ENCODE measurements at regions not wholly inside any gene's neighbourhood (a gene's known extent, or its start where the extent isn't known, plus 50 kb on each side); places are given as distances from the start of the nearest gene placed in this dataset.
"Not testable (repeated sequence)": the region's sequence is repeated elsewhere in the genome, so short reads cannot be mapped to it uniquely, and the experiment has no call there.

DNA sequence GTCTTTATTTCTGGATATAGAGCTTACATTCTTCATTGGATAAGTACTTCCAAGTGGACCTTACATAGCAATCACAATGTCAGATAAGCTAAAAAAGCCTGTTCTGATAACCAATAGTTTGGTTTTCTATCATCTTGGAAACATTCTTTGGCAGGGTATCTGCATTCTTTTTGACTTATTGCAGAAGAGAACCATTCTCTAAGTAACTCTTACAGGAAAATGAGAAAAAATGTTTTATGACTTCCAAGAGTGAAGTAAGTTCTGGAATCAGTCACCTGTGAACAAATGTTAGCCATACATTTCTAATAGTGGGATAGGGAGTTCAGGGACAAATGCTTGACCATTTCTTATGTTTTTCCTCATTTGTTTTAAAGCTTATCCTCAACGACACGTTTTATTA, 564.0 kb downstream of the CD109 start:
- DNase-seq = no peak

DNA sequence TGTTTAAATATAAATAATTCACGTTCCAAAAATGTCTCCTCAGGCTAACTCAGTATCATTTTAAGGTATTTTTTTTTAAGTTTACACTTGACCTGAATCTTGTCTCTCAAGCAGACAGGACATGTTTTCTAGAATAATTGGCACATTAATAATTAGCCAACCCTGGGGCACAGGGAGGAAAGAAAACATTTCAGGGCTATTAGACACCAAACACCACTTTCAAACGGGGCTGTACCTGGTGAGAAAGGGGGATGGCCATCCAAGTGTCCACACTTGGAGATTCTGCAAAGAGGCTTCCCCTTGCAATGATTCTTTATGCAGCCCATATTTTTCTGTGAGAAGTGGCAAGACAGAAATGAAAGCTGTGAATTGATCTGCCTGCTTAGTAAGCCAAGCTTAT, 560.8 kb downstream of the CD109 start:
- no peak for DNase-seq

DNA sequence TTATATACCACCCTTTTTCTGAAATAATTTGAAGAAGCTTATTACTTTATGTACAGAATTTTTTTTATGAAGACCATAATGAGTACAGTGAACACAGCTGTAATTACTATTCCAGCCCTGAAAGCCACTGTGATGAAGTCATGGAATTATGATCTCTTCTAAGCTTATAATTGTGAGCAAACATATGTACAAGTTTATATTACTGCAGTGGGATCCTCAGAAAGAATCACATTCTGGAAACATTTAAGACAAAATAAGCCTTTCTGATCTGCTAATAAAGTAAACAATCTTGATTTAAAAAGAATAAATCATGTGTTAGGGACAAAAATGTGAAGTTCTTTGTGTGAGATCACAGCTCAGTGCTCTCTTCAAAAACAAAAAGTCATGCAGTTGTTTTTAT, 560.4 kb downstream of the CD109 start:
- DNase-seq = no peak

DNA sequence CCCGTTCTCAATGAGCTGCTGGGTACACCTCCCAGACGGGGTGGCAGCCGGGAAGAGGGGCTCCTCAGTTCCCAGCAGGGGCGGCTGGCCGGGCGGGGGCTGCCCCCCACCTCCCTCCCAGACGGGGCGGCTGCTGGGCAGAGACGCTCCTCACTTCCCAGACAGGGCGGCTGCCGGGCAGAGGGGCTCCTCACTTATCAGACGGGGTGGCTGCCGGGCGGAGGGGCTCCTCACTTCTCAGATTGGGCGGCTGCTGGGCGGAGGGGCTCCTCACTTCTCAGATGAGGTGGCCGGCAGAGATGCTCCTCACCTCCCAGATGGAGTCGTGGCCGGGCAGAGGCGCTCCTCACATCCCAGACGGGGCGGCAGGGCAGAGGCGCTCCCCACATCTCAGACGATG, 559.0 kb downstream of the CD109 start:
- not testable (repeated sequence) for DNase-seq

DNA sequence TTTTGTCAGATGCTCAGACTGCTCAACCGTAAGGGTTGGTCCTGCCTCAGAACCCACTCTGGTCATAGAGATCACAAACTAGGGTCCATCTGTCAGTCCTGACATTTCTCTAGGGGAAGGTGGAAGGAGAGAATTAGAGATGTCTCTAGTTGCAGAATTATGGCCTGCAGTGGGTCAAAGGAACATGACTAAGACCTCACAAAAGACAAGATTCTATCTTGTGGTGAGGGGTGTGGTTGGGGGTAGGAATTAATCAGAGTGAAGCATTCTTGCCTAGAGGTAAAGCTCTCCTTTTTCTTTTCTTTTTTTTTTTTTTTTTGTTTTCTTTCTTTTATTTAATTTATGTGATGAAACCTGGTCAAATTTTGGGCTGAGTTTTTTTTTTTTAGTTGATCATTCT, 558.1 kb downstream of the CD109 start:
- not testable (repeated sequence) for DNase-seq

DNA sequence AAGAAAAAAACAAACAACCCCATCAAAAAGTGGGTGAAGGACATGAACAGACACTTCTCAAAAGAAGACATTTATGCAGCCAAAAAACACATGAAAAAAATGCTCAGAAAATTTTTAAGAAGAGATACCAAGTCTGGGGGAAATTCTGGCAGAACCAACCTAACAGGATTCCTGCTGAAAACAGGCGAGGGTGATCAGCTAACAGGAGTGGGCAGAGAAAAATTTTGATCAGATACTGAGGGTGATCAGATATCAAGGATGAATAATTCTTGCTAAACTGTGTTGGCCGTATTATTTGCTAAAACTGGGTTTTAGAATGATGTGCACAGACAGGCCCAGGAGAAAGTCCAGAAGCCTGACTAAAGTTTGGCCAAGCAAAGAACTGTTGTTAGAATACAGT, 557.3 kb downstream of the CD109 start:
- no peak for DNase-seq

DNA sequence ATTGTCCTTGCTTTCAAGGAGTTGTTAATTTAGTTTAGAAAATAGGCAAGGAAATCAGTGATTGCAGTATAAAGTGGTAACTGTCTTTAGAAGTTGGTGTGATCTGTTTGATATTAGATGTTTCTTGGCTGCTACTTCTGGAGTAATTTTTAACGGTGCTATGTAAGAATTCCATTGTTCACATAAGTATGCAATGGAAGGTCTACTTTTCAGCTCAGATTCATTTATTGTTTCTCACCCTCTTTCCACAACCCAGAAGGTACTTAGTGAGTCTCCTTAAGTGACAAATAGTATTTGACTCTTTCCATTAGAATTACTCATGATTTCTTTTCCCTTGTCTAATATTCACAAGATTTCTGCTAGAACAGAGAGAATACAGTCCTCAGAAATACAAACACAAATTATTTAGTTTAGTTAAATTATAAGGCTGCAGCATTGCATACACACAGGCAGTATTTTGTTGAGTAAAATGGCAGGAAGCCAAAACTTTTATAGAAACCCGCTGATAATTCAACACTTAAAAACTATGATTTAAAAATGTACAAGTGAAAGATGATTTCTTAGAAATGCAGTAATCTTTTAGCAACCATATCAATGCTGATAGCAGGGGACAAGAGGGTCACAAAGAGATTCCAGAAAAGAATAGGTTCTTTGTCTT, 554.3 kb downstream of the CD109 start:
- no peak for DNase-seq

DNA sequence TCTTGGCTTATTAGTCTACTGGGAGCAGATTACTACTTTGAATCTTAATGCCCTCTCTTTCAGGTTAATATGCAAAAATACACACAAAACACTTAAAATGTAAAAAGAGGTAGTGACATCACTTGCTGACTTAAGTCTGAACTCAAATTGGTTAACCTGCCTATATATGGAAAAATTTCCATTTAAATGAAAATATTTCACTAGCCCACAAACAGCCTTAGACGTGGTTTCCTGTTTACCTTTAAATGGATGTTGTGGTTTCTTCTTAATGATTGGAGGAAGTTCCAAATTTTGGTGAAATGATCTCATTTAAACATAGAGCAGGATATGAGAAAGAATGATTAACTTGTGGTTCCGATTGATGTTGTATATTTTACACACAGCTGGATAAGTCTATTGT, 553.7 kb downstream of the CD109 start:
- no peak for DNase-seq

DNA sequence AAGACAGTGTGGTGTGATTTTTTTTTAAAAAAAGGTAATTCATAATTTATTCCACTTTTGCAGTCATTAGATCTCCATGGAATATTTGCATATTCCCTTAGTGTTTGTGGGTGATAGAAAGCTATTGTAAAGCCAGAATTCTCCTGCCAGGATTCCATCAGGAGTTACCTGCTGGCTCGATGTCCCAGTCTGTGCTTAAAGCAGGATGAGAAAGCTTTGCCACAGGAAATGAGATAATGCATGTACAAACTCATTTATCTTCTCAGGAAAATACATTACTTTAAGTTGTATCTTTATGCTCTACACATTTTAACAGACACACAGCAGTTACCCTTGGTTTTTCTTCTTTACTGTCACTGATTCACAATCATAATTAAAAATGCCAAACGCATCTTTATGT, 553.0 kb downstream of the CD109 start:
- no peak for DNase-seq

DNA sequence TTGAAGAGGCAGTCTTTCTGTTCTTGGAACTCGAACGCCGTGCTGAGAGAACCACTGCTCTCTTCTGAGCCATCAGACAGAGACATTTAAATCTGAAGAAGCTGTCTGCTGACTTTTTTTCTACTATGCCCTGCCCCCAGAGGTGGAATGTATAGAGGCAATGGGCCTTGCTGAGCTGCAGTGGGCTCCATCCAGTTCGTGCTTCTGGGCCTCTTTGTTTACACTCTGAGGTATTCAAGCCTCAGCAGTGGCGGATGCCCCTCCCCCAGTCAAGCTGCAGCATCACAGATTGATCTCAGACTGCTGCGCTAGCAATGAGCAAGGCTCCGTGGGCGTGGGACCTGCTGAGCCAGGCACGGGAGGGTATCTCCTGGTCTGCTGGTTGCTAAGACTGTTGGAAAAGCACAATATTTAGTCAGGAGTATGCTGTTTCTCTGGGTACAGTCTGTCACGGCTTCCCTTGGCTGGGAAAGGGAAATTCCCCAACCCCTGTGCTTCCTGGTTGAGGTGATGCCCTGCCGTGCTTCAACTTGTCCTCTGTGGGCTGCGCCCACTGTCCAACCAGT, 526.8 kb downstream of the CD109 start:
- DNase-seq = no peak

DNA sequence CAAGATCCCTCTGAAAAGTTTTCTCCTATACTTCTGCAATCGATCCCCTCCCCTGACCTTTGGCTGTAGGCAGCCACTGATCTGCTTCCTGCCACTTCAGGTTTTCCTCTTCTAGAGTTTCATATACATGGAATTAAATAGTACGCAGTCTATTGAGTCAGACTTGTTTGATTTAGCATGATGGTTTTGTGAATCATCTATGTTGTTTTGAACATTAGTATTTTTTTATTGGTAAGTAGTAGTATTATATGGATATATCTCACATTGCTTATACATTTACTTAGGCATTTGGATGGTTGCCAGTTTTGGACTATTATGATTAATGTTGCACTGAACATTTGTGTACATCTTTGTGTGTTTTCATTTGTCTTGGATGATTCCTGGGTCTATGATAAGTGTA, 518.0 kb downstream of the CD109 start:
- DNase-seq = no peak

DNA sequence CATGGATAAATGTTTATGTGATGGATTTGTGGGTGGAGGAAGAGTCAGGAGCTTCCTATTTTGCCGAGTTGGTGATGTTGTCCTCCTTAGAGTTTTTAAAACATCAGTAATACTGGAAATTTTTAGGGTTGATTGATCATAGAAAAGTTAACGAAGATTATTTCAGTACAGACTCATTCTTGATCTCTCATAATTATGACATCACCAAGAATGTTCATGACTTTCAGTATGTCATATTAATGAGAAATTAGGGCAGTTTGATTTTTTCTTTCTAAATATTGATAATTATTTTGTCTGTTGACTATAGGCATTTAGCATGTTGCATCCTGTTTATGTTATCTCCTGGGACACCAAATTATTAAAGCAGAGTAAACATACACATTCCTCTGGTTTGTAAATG, 512.2 kb downstream of the CD109 start:
- DNase-seq = no peak

DNA sequence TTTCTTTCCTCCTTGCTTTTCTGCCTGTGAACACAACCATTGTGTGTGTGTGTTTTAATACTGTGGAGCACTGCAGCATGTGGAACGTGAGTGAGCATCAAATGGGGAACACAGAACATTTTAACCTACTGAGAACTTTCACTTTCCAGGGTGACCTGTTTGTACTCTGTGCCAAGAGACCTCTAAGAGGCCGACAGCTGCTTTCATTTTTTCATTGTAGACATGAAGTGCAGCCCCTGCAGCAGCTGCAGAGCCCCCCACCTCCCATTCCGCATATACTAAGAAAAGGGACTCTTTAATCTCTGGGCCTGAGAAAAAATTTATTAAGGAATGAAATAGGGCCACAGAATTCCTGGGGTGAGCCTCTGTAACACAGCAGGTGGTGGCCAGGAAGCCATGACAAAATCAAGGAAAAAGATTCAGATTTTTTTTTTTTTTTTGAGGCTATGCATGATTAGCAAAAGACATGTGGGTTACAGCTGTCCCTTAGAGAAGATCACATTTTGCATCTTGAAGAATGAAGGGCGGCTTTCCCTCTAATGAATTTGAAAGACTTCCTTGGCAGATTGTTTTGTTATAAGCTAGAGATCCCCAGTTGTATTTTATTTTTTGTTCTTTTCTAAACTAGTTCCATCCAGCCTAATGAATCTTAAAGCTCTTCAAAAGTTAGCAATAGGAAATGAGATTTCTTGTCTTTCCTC, 503.4 kb downstream of the CD109 start:
- no peak for DNase-seq

DNA sequence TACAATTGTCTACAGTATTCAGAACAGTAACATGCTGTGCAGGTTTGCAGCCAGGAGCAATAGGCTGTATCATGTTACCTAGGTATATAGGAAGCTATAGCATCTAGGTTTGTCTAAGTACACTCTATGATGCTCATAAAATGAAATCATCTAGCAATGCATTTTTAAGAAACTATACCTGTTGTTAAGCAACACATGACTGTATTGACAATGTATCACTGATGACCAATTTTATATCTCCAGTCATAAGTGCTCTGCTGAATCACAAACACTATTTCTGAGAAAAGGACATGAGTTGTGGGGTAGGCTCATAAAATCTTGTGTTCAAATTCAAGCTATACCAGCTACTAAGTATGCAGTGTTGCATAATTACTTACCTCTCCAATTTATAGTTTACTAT, 501.3 kb downstream of the CD109 start:
- no peak for DNase-seq

DNA sequence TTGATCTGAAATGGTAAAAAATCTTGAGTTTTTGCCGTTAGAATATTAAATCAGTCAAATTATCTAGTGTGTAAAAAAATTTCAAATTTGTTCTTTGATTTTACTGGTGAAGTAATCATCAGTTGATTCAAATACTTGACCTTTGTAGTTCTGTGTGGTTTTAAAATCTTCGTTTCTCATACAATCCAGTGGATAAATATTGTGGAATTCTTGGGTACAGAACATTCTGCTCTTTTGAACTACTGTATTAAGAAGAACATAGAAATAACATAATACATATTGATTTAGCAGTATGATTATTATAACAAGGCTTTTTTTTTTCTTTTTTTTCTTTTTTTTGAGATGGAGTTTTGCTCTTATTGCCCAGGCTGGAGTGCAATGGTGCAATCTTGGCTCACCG, 491.8 kb downstream of the CD109 start:
- DNase-seq = no peak

DNA sequence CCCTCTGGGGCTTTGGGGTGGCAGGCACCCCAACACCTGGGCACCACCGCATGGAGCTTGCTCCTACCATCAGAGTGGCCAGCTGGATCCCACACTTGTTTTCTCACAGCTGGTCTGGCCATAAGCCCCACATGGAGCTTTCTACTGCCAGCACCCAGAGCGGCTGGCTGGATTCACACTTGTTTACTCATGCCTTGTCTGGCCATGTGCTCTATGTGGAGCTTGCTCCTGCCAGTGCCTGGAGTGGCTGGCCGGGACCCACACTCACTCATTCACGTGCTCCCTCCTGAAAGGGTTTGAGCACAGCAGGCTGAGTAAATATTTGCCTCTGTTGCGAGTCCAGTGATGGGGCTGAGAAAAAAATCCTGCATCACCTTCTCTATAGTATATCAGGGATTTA, 487.0 kb downstream of the CD109 start:
- DNase-seq = no peak

DNA sequence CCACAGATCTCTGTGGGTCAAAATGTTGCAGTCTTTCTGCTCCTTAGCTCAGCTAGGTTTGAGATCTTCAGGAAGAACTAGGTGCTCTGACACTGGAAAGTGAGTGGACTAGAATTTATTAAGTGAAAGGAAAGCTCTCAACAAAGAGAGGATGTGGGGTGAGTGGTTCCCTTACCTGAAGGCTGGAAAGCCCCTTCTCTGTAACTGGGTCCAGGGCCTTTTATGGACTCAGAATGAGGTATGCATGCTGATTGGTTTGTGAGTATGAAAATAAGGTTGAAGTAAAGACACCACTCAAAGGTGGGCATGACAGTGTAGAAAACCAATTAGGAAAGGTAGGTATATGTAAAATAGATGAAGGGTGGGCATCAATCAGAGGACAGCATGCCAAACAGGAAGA, 485.5 kb downstream of the CD109 start:
- no peak for DNase-seq

DNA sequence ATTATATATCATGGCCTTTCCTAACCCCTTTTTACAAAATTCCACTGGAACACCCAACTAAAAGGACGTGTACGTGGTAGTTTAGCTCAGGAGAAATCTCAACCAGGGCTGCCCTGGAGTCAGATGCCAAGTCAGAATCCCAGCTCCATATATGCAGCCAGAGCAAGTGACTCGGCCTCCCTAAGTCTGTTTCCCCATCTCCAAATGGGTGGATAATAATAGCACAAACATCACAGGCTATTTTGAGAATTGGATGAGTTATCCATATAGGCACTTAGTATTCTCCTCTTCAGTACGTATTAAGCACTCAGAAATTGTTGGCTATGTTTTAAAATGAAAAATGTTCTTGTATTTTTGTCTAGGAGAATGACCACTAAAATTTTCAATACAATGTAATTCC, 481.5 kb downstream of the CD109 start:
- DNase-seq = no peak

DNA sequence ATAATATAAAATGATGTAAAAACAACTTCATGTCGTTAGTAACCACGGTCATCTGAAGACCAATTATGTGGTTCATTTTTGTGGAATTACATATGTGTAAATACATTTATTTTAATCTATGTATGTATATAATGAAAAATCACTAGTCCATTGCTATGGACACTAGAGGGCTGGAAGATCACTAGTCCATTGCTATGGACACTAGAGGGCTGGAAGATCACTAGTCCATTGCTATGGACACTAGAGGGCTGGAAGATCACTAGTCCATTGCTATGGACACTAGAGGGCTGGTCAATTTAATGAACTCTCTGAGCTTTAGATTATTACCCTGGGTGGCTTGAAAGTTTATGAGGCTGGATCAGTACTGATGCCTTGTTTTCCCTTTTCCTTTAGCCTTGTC, 474.5 kb downstream of the CD109 start:
- not testable (repeated sequence) for DNase-seq

DNA sequence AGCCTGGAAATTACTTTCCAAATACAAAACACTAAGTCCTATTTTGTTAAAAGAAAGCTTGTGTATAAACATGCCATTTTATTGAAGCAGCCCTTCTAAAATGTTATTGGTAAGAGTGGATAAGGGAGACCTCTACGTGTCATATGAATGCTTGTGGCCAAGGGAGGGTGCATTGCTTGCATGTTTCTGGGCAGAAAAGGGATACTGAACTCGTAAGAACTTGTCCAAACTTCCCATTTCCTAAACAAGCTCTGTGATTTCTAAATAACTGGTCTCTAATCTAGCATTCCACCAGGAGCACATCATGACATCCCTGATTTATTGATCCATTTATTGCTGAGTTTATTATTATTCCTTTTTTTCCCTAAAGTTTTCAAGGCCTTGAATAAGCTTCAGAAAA, 474.1 kb downstream of the CD109 start:
- no peak for DNase-seq

DNA sequence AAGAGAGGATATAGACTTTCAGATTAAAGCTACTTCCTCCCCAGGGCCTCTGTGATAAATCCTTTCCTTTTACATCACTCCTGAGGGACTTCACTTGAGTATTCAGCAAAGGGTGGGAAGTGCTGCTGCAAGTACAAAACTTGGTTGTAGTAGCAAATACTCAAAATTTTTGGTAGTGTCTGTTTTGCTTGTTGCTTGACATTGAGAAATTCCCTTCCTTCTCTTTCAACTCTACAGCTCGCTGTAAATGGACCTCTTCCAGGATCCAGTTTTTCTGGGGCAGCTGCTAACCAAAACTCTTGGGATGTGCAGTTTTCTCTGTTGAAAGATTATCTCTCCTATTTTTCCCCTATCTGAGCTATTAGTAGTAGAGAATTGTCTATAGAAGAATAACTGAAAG, 472.0 kb downstream of the CD109 start:
- DNase-seq = no peak

DNA sequence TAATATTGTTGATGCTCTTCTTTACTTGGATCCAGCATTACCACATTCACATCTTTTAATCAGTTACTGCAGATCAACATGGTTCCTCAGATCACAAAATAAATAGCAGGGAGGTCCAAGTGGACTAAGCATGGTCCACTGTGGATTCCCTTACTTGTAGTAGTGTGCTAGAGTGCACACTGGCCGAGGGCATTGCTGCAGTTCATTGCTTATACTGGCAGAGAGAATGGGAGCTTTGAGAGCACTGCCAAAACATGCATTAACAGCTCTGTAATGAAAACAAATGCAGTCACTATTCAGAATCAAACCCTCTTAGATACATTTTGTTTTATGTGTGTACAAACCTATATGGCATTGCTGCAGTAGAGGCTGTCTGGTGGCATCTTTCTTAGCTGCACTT, 471.5 kb downstream of the CD109 start:
- DNase-seq = no peak

DNA sequence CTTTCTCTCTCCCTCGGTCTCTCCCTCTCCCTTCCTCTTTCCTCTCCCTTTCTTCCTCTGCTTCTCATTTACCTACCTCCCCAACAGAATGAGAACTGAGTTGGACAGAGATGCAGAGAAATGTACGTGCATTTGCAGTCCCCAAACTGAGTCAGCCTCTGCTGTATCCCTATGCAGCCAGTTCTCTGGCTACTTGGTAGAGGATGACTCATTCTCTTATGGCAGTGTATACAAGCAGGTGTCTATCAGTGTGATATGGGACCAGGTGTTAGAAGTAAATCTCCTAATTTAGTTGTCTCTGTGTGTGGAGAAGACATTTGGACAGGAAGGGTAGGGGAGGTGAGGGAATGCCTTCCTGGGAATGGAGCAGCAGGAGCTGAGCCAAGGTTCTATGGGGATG, 470.8 kb downstream of the CD109 start:
- no peak for DNase-seq

DNA sequence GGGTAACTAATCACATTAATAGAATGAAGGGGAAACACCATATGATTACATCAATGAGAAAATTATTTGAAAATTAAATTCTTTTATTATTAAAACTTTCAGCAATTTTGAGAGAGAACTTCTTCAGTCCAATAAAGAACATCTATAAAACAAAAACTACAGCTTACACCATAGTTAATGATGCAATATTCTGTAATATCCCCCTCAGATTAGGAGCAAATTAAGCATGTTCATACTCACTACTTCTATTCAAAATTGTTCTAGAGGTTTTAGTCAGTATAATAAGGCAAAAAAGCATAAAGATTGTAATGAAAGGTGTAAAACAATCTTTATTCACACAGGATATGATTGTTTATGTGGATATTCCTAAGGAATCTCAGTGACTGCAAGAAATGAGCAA, 465.4 kb downstream of the CD109 start:
- no peak for DNase-seq

Data from CD4-positive, alpha-beta T cell treated with Interferon gamma for 1 hour (primary cell).